AG09309 (cell line): ENCODE measurements at regions not wholly inside any gene's neighbourhood (a gene's known extent, or its start where the extent isn't known, plus 50 kb on each side); places are given as distances from the start of the nearest gene placed in this dataset.

Experiments used
- DNase-seq: peaks from one replicate; pipeline ENCODE4 v3.0.0-alpha.2; 2010; ENCODE audit warnings: low read depth
- H3K4me3 ChIP-seq: 2 replicates; pipeline ENCODE4 v1.5.1; 2011; ENCODE audit warnings: mild to moderate bottlenecking, low read depth, low read length, moderate library complexity; ENCODE audit not compliant: control insufficient read depth
- TF ChIP-seq, protein P1 (sequence below): IDR thresholded peaks from 2 replicates; pipeline ENCODE4 v1.5.1; 2011; ENCODE audit warnings: mild to moderate bottlenecking, low read depth, low read length, inconsistent platforms; ENCODE audit not compliant: insufficient read depth, control insufficient read depth; ENCODE audit errors: missing control alignments

DNA sequence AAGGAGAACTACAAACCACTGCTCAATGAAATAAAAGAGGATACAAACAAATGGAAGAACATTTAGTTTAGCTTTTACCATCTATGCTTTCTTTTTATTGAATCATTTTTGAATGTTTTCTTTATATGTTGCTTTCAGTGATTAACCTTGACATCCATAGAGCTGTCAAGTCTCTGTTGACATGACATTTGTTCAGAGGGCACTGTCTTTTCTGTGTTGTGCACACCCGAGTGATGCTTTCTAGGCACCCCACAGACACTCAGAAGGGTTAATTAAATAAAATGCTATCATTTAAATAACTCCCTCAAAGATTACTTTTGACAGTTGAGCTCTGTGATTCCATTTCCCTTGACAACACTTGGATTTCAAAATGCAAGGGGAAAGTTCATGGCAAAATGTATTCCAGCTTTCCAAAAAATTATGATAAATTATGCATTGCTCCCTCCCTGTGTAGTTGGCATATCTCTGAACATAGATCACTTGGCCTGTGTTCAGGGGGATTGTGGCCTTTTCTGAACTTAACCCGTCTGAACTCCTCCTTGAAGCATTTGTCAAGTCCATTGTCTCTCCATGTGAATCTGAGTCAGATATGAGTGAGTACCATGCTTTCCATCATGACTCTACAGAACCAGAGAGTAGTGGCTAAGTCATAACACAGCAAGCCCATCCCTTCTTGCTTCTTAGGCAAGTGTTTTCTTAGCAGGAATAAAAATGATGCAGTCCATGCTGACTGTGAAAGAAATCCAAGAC, 372.6 kb downstream of the RPRM start:
- no peak for DNase-seq
- H3K4me3 ChIP-seq = no peak overlapping the region
- TF ChIP-seq, protein P1, sequence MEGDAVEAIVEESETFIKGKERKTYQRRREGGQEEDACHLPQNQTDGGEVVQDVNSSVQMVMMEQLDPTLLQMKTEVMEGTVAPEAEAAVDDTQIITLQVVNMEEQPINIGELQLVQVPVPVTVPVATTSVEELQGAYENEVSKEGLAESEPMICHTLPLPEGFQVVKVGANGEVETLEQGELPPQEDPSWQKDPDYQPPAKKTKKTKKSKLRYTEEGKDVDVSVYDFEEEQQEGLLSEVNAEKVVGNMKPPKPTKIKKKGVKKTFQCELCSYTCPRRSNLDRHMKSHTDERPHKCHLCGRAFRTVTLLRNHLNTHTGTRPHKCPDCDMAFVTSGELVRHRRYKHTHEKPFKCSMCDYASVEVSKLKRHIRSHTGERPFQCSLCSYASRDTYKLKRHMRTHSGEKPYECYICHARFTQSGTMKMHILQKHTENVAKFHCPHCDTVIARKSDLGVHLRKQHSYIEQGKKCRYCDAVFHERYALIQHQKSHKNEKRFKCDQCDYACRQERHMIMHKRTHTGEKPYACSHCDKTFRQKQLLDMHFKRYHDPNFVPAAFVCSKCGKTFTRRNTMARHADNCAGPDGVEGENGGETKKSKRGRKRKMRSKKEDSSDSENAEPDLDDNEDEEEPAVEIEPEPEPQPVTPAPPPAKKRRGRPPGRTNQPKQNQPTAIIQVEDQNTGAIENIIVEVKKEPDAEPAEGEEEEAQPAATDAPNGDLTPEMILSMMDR = no peak

DNA sequence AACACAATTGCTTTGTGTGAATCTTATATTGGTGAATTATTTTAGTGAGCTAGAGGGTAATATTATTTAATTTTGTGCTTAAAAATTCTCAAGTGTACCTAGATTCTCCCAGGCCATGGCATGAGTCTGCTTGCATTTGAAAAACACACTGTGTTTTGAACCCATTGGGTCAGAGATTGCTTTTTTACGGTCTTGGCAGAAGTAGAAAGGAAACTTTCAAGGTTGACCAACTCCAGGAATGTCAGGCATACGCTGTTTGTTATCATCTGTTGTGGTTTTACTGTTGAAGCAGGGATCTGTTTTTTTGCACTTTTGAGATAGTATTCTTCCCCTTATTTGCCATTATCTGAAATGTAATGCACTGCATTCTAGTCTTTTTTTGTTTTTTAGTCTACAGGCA, 377.4 kb downstream of the RPRM start:
- TF ChIP-seq, protein P1 = no peak
- DNase-seq = no peak
- no peak overlapping the region for H3K4me3 ChIP-seq

DNA sequence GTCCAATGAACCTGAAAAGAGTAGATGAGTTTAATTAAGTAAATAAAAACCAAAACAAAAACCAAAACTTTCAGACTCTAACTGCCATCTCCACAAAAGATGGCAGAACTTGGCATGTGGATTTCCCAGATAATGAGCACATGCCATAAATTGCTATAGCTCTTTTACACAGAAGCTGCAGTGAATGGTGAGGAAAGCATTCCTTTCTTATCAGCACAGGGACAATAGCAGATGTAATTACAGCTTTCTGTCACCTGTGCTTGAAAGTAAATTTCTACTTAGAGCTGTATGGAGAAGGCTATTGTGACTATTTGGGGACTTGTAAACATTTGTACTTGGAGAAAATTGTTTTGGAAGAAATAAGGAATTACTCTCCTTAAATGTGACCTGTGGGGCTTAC, 378.4 kb downstream of the RPRM start:
- TF ChIP-seq, protein P1 = no peak
- no peak for DNase-seq

DNA sequence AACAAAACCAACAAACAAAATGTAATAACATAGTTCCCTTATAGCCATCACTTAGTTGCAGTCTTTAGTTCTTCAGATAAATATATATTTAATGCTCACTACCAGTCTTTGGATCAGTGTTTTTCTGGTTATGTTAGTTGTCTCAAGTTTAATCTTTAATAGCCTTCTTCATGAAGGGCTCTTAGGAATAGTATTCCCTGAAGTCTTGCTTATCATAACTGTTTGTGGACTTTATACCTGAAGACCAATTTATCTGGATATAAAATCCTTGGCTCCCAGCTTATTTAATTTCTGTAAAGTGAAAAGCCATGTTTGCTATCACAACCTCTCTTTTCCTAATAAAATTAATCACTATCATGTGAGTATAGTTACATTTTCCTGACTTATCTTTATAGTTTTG, 379.7 kb downstream of the ARL6IP6 start:
- no peak for DNase-seq
- TF ChIP-seq, protein P1 = no peak
- no peak overlapping the region for H3K4me3 ChIP-seq

More for the DNA sequence above, 378.4 kb downstream of the RPRM start:
- H3K4me3 ChIP-seq = no peak overlapping the region

DNA sequence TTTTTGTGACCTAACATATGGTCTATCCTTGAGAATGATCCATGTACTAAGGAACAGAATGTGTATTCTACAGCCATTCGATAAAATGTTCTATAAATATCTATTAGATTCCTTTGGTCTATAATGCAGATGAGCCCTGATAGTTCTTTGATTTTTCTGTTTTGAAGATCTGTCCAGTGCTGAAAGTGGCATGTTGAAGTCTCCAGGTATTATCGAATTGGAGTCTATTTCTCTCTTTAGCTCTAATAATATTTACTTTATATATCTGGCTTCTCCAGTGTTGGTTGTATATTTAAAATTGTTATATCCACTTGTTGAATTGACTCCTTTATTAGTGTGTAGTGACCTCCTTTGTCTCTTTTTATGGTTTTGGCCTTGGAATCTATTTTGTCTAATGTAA, 377.9 kb downstream of the ARL6IP6 start:
- H3K4me3 ChIP-seq = no peak overlapping the region
- DNase-seq = no peak
- TF ChIP-seq, protein P1 = no peak

DNA sequence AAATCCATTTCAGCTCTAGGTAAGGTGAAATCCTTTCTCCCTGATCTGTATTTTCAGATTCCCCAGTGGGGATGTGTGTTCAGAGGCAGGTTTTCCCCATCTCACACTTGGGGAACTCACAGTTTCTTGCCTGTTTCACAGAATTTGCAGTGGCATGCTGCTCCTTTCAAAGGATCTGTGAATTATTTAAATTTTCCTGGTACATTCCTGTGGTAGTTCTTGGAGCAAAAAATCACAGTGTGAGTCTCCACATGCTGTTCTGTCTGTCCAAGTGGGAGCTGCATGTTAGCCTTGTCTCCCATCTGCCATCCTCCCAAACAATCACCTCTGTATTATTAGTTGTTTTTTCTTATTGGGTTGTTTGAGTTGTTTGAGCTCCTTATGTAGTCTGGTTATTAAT, 372.9 kb downstream of the ARL6IP6 start:
- H3K4me3 ChIP-seq = no peak overlapping the region
- no peak for DNase-seq
- TF ChIP-seq, protein P1 = no peak
